ENCODE measurements at regions not wholly inside any gene's neighbourhood (a gene's known extent, or its start where the extent isn't known, plus 50 kb on each side); places are given as distances from the start of the nearest gene placed in this dataset.

DNA sequence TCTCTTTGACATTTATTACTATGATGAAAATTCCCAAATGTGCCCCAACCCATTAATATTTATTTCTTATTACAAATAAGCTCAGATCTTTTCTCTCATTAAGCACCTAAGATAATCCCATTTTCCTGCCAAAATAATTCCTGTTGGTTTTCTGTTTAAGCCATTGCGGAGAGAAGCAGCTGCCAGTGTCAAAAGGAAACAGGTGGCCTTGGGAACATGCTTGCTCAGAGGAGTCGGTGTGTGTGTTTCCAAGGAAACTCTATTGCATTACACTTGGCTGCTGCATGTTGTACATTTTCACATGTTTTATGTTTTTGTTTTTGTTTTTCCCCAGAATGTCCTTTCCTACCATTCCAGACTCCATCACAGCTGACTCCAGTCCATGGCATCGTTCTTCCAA lies 56.4 kb downstream of the CD24 start:
- no peak for DNase-seq (ENCODE audit: low read depth, low spot score)

DNA sequence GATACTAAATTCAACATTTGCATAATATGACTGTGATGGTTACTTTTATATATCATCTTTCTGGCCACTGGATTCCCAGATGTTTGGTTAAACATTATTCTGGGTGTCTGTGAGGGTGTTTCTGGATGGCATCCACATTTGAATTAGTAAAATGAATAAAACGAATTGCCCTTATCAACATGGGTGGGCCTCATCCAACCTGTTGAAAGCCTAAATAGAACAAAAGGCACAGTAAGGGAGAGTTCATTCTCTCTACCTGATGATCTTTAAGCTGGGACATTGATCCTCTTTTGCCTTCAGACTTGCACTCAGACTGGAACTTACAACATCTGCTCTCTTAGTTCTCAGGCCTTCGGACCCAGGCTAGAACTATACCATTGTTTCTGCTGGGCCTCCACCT lies 57.6 kb downstream of the CD24 start:
- no peak for DNase-seq (ENCODE audit: low read depth, low spot score)

DNA sequence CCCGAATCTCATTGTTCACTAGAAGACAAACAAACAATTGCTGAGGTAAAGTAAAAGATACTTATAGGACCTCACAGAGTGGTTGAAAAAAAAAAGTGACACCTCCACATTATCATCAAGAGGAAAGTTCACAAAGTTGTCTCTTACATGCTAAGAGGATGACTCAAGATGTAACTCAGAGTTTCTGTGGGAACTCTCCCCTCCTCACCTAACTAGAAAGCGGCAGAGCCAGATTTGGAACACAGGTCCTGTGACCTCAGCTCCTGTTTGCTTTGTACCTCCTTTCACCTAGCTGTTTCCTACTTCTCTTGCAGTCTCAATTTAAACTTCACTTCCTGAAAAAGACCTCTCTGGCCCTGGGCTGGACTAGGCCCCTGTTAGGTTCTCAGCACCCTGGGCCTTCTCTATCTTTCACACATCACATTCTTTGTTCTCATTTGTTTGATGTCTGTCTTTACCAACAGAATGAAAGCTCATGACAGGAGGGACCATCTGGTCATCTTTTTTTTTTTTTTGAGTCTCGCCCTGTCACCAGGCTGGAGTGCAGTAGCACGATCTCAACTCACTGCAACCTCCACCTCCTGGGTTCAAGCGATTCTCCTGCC lies 60.8 kb downstream of the CD24 start:
- DNase-seq (ENCODE audit: low read depth, low spot score): no peak

GRCh38 chr6:106913111-106913510 lies 61.4 kb downstream of the CD24 start:
- no peak for DNase-seq (ENCODE audit: low read depth, low spot score)

- no peak for DNase-seq (ENCODE audit: low read depth, low spot score)
Observed at GRCh38 chr6:106912091-106912490, 62.4 kb downstream of the CD24 start.

DNA sequence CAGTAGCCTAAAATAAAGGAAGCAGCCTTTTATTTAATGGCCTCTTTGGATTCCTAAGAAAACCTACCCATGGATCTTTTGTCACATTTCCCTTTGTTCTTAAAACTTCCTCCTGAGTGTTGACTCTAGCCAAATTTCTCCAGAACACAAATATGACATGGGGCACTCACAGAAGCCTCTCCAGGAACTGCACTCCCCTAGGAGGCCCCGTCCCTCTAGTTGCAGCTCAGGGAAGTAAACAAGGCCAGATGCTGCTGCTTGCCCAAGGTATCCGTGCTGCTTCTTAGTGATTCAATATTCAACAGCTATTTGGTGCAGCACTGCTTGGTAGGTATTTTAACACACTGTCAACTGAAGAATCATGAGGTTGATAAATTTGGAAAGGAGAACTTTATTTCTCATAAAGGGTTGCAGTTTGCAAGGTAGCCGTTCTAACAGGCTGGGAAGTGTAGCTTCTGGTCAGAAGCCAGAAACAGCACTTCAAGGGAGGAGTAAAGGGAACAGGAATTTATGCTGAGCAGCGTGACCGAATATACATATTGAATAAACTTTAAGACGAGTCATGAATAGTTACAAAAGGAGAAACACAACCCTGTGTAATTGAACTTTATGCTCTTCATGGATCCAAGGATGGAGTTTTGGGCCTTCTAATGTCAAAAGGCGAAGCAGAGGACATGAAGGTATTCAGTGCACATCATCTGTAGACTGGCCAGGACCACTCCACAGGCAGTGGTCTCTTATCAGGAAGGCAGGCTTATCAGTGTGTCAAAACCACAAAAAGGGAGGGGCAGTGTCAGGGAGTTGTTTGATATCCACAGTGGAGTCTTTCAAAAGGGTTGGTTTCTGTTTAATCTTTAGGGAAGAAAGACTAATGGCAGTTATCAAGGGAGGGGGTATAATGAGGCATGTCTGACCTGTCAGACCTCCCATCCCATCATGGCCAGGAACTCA lies 63.3 kb downstream of the CD24 start:
- no peak for DNase-seq (ENCODE audit: low read depth, low spot score)

GRCh38 chr6:106908386-106908840 lies 66.1 kb downstream of the CD24 start:
- no peak for DNase-seq (ENCODE audit: low read depth, low spot score)

DNA sequence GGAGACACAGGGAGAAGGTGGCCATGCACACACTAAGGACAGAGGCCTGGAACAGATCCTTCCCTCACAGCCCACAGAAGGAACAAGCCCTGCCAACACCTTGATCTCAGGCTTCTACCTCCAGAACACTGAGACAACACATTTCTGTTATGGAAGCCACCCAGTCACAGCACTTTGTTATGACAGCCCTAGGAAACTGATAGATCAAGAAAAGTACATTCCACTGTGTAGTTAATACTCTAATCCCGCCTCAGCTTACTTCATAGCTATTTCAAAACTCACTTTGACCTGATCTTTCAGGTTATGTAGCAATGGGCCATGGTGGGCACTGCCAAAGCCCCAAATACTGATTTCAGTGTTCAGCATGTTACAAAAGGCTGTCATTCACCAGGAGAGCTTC lies 66.8 kb downstream of the CD24 start:
- DNase-seq (ENCODE audit: low read depth, low spot score): no peak

DNA sequence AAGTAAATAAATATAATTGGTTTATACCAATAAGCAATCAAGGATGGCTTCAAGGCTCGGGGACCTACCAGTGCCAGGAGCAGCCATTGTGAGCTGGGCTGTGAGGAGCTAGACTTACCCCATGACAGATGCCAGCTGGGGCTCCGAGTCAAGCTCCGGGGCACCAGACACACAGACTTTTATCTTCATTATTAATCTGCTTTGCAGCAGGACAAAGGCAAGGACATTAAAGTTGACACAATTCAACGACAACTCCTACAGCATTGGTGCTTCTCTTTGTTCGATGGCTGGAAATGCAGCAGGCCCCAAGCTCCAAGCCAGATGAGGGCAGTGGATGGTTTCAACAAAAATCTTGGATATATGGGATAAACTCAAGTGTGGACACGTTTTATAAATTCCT lies 68.3 kb downstream of the CD24 start:
- DNase-seq (ENCODE audit: low read depth, low spot score): no peak

DNA sequence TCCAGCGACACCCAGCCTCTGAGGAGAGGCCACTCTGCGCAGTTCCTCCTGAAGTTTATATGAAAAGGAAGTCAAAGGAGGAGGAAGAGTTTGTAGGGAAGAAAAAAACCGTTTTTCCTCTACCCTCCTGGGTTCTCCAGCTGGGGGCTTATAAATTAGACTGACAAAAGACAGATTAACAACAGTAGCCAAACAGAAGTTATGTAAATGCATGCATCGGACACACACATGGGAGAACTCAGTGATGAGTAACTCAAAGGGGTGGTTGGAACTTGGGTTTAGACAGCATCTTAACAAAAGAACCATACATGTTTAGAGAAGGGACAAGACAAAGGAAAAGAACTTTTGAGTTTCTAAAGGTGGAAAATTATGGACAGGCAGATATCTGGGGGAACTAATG lies 71.2 kb downstream of the CD24 start:
- DNase-seq (ENCODE audit: low read depth, low spot score): no peak

GRCh38 chr6:106901062-106901461 lies 73.5 kb downstream of the CD24 start:
- no peak for DNase-seq (ENCODE audit: low read depth, low spot score)

DNA sequence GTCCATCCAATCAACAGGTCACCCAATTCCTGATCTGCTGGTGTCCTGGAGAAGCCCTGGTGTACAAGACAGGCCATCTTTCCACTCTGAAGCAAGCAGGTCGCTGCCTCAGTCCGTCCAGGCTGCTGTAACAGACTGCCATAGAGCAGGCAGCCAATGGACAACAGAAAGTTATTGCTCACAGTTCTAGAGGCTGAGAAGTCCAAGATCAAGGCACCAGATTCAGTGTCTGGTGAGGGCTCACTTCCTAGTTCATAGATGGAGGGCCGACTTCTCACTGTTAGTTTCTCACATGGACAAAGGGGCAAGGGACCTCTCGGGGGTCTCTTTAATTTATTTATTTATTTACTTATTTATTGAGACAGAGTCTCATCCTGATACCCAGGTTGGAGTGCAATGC lies 74.8 kb downstream of the CD24 start:
- no peak for DNase-seq (ENCODE audit: low read depth, low spot score)

GRCh38 chr6:106897580-106897979 lies 76.9 kb downstream of the CD24 start:
- no peak for DNase-seq (ENCODE audit: low read depth, low spot score)

GRCh38 chr6:106895703-106896040 lies 78.9 kb downstream of the CD24 start:
- DNase-seq (ENCODE audit: low read depth, low spot score): peak; percentile 59

- no peak for DNase-seq (ENCODE audit: low read depth, low spot score)
Observed at GRCh38 chr6:106894978-106895702, 79.4 kb downstream of the CD24 start.

DNA sequence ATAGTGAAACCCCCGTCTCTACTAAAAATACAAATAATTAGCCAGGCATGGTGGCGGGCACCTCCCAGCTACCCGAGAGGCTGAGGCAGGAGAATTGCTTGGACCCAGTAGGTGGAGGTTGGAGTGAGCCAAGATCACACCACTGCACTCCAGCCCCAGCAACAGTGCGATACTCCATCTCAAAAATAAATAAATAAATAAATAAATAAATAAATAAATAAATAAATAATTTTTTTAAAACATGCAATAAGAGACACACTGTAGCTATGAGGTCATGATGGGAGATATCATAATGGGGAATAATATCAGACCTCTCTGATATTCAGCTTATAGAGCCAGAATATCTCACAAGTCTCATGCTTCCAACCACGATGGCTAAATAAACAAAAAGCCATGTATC lies 82.3 kb downstream of the CD24 start:
- no peak for DNase-seq (ENCODE audit: low read depth, low spot score)

DNA sequence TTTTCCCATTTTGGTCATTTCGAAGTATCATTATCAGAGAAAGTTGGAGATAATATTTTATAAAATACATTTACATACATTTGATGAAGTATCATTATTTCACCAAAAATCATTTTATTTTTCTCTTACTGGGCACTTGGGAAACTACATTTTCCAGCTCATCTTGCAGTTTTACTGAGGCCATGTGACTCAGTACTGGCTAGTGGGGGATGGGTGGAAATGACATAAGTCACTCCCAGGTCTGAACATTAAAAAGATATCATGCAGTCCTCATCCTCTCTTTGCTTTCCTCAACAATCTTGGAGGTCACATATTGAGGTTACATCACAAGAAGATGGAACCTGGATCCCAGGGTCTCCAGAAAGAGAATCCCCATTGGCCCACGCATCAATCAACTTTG lies 84.1 kb downstream of the CD24 start:
- DNase-seq (ENCODE audit: low read depth, low spot score): no peak

GRCh38 chr6:106889692-106890091 lies 84.8 kb downstream of the CD24 start:
- DNase-seq (ENCODE audit: low read depth, low spot score): no peak

GRCh38 chr6:106886922-106887797 lies 87.4 kb downstream of the CD24 start:
- no peak for DNase-seq (ENCODE audit: low read depth, low spot score)

DNA sequence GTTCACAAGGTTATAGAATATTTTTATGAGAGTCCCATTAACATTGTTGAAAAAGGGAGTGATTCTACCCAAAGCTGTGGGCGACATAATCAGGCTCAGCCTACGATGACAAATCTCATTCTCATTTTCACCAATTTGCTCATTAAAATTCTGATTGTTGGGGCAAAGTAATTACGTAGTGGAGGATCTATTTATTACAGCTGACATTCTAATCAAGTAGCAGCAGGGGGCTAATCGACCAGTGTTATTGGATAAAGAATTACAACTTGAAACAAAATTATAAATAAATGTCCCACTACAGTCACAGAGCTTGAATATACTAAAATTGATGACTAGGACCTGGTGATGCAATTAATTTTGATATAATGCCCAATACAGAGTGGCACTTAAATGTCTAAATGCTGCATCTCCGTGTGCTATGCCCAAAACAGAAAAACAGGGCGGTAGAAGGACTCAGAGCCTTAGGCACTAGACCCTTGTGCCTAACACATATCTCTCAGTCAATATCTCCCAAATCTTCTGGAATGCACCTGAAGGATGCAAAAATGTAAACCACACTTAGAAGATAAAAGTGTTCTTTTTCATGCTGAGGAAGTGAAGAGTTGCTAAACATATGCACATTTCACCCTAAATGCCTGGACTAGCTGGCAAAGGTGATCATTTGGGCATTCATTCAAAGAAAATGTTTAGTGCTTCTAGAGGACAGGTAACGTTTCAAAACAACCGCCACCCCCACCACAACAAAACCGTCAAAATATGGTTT lies 88.3 kb downstream of the CD24 start:
- DNase-seq (ENCODE audit: low read depth, low spot score): no peak

GRCh38 chr6:106885679-106886078 lies 88.8 kb downstream of the CD24 start:
- DNase-seq (ENCODE audit: low read depth, low spot score): no peak
